HEK293 (cell line): ENCODE measurements at regions not wholly inside any gene's neighbourhood (a gene's known extent, or its start where the extent isn't known, plus 50 kb on each side); places are given as distances from the start of the nearest gene placed in this dataset.

ENCODE experiments used
- CTCF ChIP-seq: fragments of 450-650 bp; formaldehyde crosslinking; IDR thresholded peaks from 2 replicates; pipeline ENCODE4 v1.5.1; 2016; ENCODE audit warnings: missing biosample characterization, missing genetic modification characterization
- GLI4 ChIP-seq: fragments of 450-650 bp; formaldehyde crosslinking; IDR thresholded peaks from 2 replicates; pipeline ENCODE4 v1.5.1; 2016; ENCODE audit warnings: missing biosample characterization, missing genetic modification characterization
- ZBTB17 ChIP-seq: fragments of 450-650 bp; formaldehyde crosslinking; IDR thresholded peaks from 2 replicates; pipeline ENCODE4 v1.5.1; 2016; ENCODE audit warnings: missing biosample characterization, missing genetic modification characterization
- ZNF23 ChIP-seq: fragments of 450-650 bp; formaldehyde crosslinking; IDR thresholded peaks from 2 replicates; pipeline ENCODE4 v1.5.1; 2016; ENCODE audit warnings: missing biosample characterization, missing genetic modification characterization, borderline replicate concordance
- ZNF24 ChIP-seq: fragments of 450-650 bp; formaldehyde crosslinking; IDR thresholded peaks from 2 replicates; pipeline ENCODE4 v1.5.1; 2016; ENCODE audit warnings: missing biosample characterization, missing genetic modification characterization
- ZNF311 ChIP-seq: fragments of 450-650 bp; formaldehyde crosslinking; IDR thresholded peaks from 2 replicates; pipeline ENCODE4 v1.5.1; 2017; ENCODE audit warnings: missing biosample characterization, missing genetic modification characterization, borderline replicate concordance
- ZNF561 ChIP-seq: fragments of 450-650 bp; IDR thresholded peaks from 2 replicates; pipeline ENCODE4 v1.5.1; 2018; ENCODE audit warnings: missing biosample characterization, missing genetic modification characterization, borderline replicate concordance
- ZNF830 ChIP-seq: fragments of 450-650 bp; IDR thresholded peaks from 2 replicates; pipeline ENCODE4 v1.5.0; 2018; ENCODE audit warnings: missing biosample characterization, missing genetic modification characterization, low read depth, mild to moderate bottlenecking, moderate library complexity
- ZNF837 ChIP-seq: fragments of 450-650 bp; formaldehyde crosslinking; IDR thresholded peaks from 2 replicates; pipeline ENCODE4 v1.5.1; 2016; ENCODE audit warnings: missing biosample characterization, missing genetic modification characterization
- TF ChIP-seq, protein P1 (sequence below): fragments of 450-650 bp; formaldehyde crosslinking; IDR thresholded peaks from 2 replicates; pipeline ENCODE4 v1.5.1; 2016; ENCODE audit warnings: missing biosample characterization, missing genetic modification characterization

DNA sequence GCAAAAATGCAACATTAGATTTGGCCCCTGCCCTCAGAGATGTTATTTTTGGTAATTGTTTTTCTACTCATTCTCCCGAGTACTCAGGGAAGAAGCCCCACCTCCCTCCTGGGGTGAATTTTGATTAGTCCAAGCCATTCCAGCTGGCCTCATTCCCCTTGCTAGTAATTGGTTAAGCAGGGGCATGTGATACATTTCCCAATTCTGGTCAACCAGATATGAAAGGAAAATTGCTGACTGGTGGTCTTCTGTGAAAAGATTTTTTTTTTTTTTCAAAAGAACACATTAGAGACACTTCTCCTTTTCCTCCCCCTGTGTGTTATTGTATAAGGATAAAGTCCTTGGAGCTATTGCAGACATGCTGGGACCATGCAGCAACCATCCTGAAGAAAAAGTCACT, 71.1 kb upstream of the AKT3 start:
- TF ChIP-seq ZNF23 (tag by site-specific recombination), result no peak
- no peak for TF ChIP-seq CTCF (tag by site-specific recombination)
- TF ChIP-seq ZNF561, result no peak
- TF ChIP-seq, protein P1, sequence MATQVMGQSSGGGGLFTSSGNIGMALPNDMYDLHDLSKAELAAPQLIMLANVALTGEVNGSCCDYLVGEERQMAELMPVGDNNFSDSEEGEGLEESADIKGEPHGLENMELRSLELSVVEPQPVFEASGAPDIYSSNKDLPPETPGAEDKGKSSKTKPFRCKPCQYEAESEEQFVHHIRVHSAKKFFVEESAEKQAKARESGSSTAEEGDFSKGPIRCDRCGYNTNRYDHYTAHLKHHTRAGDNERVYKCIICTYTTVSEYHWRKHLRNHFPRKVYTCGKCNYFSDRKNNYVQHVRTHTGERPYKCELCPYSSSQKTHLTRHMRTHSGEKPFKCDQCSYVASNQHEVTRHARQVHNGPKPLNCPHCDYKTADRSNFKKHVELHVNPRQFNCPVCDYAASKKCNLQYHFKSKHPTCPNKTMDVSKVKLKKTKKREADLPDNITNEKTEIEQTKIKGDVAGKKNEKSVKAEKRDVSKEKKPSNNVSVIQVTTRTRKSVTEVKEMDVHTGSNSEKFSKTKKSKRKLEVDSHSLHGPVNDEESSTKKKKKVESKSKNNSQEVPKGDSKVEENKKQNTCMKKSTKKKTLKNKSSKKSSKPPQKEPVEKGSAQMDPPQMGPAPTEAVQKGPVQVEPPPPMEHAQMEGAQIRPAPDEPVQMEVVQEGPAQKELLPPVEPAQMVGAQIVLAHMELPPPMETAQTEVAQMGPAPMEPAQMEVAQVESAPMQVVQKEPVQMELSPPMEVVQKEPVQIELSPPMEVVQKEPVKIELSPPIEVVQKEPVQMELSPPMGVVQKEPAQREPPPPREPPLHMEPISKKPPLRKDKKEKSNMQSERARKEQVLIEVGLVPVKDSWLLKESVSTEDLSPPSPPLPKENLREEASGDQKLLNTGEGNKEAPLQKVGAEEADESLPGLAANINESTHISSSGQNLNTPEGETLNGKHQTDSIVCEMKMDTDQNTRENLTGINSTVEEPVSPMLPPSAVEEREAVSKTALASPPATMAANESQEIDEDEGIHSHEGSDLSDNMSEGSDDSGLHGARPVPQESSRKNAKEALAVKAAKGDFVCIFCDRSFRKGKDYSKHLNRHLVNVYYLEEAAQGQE (tag by site-specific recombination), result no peak
- TF ChIP-seq ZBTB17 (tag by site-specific recombination), result no peak
- TF ChIP-seq GLI4 (tag by site-specific recombination), result no peak
- TF ChIP-seq ZNF837 (tag by site-specific recombination), result no peak
- TF ChIP-seq ZNF311 (tag by site-specific recombination), result no peak
- TF ChIP-seq ZNF24 (tag by site-specific recombination), result no peak
- TF ChIP-seq ZNF830, result no peak
